Small intestine (tissue), 7 donors: ENCODE measurements at regions not wholly inside any gene's neighbourhood (a gene's known extent, or its start where the extent isn't known, plus 50 kb on each side); places are given as distances from the start of the nearest gene placed in this dataset.

Source experiments
- DNase-seq, 2 donors: peaks; one replicate each; pipeline versions ENCODE4 v3.0.0 to v3.0.0-alpha.2; 2013
- FAIRE-seq: peaks from 2 replicates; lab custom pipeline; 2012; peaks lifted over from hg19 to GRCh38; lab: Jason Lieb, UNC
- H3K27ac ChIP-seq, 3 donors: one replicate each; pipeline ENCODE4 v1.5.1; 2013; ENCODE audit warnings: low read length in 2 of 3, mild to moderate bottlenecking in 2 of 3, control low read depth in 1 of 3, inconsistent platforms in 1 of 3, low read depth in 1 of 3, moderate library complexity in 1 of 3
- H3K27me3 ChIP-seq, 3 donors: one replicate each; pipeline ENCODE4 v1.6.1; 2013; ENCODE audit warnings: low read length in 3 of 3, inconsistent platforms in 1 of 3; ENCODE audit not compliant: control insufficient read depth in 3 of 3, insufficient read depth in 3 of 3
- H3K36me3 ChIP-seq, 3 donors: one replicate each; pipeline ENCODE4 v1.6.1; 2013; ENCODE audit warnings: low read length in 3 of 3, inconsistent platforms in 1 of 3, low read depth in 1 of 3, mild to moderate bottlenecking in 1 of 3, moderate library complexity in 1 of 3; ENCODE audit not compliant: control insufficient read depth in 3 of 3, insufficient read depth in 2 of 3
- H3K4me1 ChIP-seq, 3 donors: one replicate each; pipeline ENCODE4 v1.6.1; 2013; ENCODE audit warnings: low read length in 2 of 3, inconsistent platforms in 1 of 3, low read depth in 1 of 3, mild to moderate bottlenecking in 1 of 3, moderate library complexity in 1 of 3; ENCODE audit not compliant: control insufficient read depth in 3 of 3, insufficient read depth in 2 of 3
- H3K4me3 ChIP-seq, 3 donors: one replicate each; pipeline ENCODE4 v1.5.1; 2013; ENCODE audit warnings: low read length in 3 of 3, control low read depth in 1 of 3, inconsistent platforms in 1 of 3, low read depth in 1 of 3, mild to moderate bottlenecking in 1 of 3, moderate library complexity in 1 of 3
- H3K9me3 ChIP-seq, 2 donors: one replicate each; pipeline ENCODE4 v1.6.1; 2013; ENCODE audit warnings: low read depth in 1 of 2, low read length in 1 of 2; ENCODE audit not compliant: control insufficient read depth in 2 of 2, insufficient read depth in 1 of 2
- WGBS, 3 donors: extraction: QIAGEN DNeasy Blood & Tissue Kit; methylation state at CpG; one replicate each; pipeline ENCODE4 v1.1.7; 2013; 5-methylcytosine and 5-hydroxymethylcytosine counted together
- donor health status: healthy with polysubstance abuse.
- donor health status: control.
- donor health status: control.
- donor health status: Bipolar disorder and iron deficiency.
- donor health status: healthy.

GRCh38 chr5:54804086-54804485 is 181.3 kb downstream of the ESM1 start:
- DNase-seq (no peak), FAIRE-seq (no peak)
- H3K9me3 ChIP-seq, result peaks cover 0 to 9% of the 10 kb centered on the region in 2 donors
- no peaks in the 10 kb centered on the region for H3K36me3 ChIP-seq
- 62 to 80% (median 76%) methylated on average over 3 of the region's 3 CpGs for WGBS, 3 donors
- H3K4me1 ChIP-seq, result peaks cover 0 to 7% (median 0%) of the 10 kb centered on the region in 3 donors
- H3K27ac ChIP-seq, result no peak overlapping the region
- no peak overlapping the region for H3K4me3 ChIP-seq
- no peaks in the 10 kb centered on the region for H3K27me3 ChIP-seq

- peaks cover 0 to 7% of the 10 kb centered on the region in 2 donors for H3K9me3 ChIP-seq
- no peaks in the 10 kb centered on the region for H3K36me3 ChIP-seq
- no peak overlapping the region for H3K4me3 ChIP-seq
- no peaks in the 10 kb centered on the region for H3K27me3 ChIP-seq
- 57 to 64% (median 61%) methylated on average over 3 of the region's 3 CpGs for WGBS, 3 donors
- no peak overlapping the region for H3K27ac ChIP-seq
- peaks cover 0 to 7% (median 0%) of the 10 kb centered on the region in 3 donors for H3K4me1 ChIP-seq
- FAIRE-seq (no peak), DNase-seq (no peak)
Observed at GRCh38 chr5:54803471-54804011, 181.9 kb downstream of the ESM1 start.

- WGBS, 3 donors, result 66 to 74% (median 66%) methylated on average over 1 of the region's 1 CpG
- no peak for FAIRE-seq
- no peaks in the 10 kb centered on the region for H3K36me3 ChIP-seq
- H3K4me1 ChIP-seq, result no peaks in the 10 kb centered on the region
- H3K4me3 ChIP-seq, result no peak overlapping the region
- H3K27me3 ChIP-seq, result no peaks in the 10 kb centered on the region
- H3K9me3 ChIP-seq, result no peaks in the 10 kb centered on the region
- DNase-seq, result no peak
- H3K27ac ChIP-seq, result no peak overlapping the region
Observed at GRCh38 chr5:54799645-54800044, 185.7 kb downstream of the ESM1 start.

- FAIRE-seq (no peak), DNase-seq (no peak)
- Histone ChIP-seq H3K36me3 (no peaks in the 10 kb centered on the region), H3K4me3 (no peak overlapping the region), H3K27me3 (no peaks in the 10 kb centered on the region), H3K4me1 (no peaks in the 10 kb centered on the region), H3K9me3 (no peaks in the 10 kb centered on the region), H3K27ac (no peak overlapping the region)
Observed at GRCh38 chr5:54795777-54796176, 189.6 kb downstream of the ESM1 start.

GRCh38 chr5:54795284-54795683 is 190.1 kb downstream of the ESM1 start:
- H3K27me3 ChIP-seq, result no peaks in the 10 kb centered on the region
- no peaks in the 10 kb centered on the region for H3K4me1 ChIP-seq
- DNase-seq (no peak), FAIRE-seq (no peak)
- H3K4me3 ChIP-seq, result no peak overlapping the region
- no peak overlapping the region for H3K27ac ChIP-seq
- no peaks in the 10 kb centered on the region for H3K9me3 ChIP-seq
- no peaks in the 10 kb centered on the region for H3K36me3 ChIP-seq

- Histone ChIP-seq H3K27me3 (no peaks in the 10 kb centered on the region), H3K4me3 (no peak overlapping the region), H3K4me1 (no peaks in the 10 kb centered on the region), H3K27ac (no peak overlapping the region), H3K9me3 (no peaks in the 10 kb centered on the region), H3K36me3 (no peaks in the 10 kb centered on the region)
- 83 to 91% (median 84%) methylated on average over 7 of the region's 7 CpGs for WGBS, 3 donors
- FAIRE-seq (no peak), DNase-seq (no peak)
Observed at GRCh38 chr5:54794135-54794975, 191.0 kb downstream of the ESM1 start.

- Histone ChIP-seq H3K4me1 (no peaks in the 10 kb centered on the region), H3K27me3 (no peaks in the 10 kb centered on the region), H3K9me3 (no peaks in the 10 kb centered on the region), H3K4me3 (no peak overlapping the region), H3K27ac (no peak overlapping the region), H3K36me3 (no peaks in the 10 kb centered on the region)
- FAIRE-seq (no peak), DNase-seq (no peak)
- WGBS, 3 donors, result 91 to 96% (median 95%) methylated on average over 4 of the region's 4 CpGs
Observed at GRCh38 chr5:54793468-54794134, 191.8 kb downstream of the ESM1 start.

- no peak overlapping the region for H3K27ac ChIP-seq
- WGBS, 3 donors, result 44 to 61% (median 59%) methylated on average over 2 of the region's 2 CpGs
- no peaks in the 10 kb centered on the region for H3K4me1 ChIP-seq
Observed at GRCh38 chr5:54792611-54793404, 192.6 kb downstream of the ESM1 start.

More at GRCh38 chr5:54792611-54793404, 192.6 kb downstream of the ESM1 start:
- Histone ChIP-seq H3K36me3 (no peaks in the 10 kb centered on the region), H3K9me3 (no peaks in the 10 kb centered on the region), H3K4me3 (no peak overlapping the region), H3K27me3 (no peaks in the 10 kb centered on the region)
- DNase-seq (no peak), FAIRE-seq (no peak)
